ENCODE measurements at regions not wholly inside any gene's neighbourhood (a gene's known extent, or its start where the extent isn't known, plus 50 kb on each side); places are given as distances from the start of the nearest gene placed in this dataset.

DNA sequence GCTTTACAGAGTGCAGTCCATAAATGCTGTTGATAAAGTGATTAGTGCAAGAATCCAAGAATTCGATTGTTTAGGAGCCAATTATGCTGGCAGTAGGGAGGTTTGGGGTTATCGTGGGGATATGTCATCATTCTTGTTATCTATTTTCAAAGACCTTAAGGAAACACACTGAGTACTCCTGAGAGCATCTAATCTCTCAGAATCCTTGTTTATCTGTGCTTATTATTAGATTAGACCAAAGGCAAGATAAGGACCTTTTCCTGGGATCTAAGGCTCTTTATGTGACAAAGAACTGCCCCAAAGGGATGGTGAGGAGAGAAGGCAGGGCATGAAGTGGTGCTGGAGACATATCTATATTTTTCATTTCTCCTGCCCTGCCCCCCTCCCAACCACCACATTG lies 139.1 kb downstream of the TSEN15 start:
- WGBS (ENCODE audit: extremely low coverage, insufficient read length, low lambda C conversion rate): no CpG with 5 or more reads among the region's 2 CpGs
- H4K91ac ChIP-seq (ENCODE audit: insufficient read length, low read depth, low read length): no peak overlapping the region

More for the DNA sequence above, 139.1 kb downstream of the TSEN15 start:
- no peak overlapping the region for H3K4ac ChIP-seq (ENCODE audit: low read depth, low read length)
- H3K9me3 Mint-ChIP-seq: no peaks in the 10 kb centered on the region; a peak in 1 of 5 replicates
- H3K9ac ChIP-seq (ENCODE audit: extremely low read depth, insufficient read length, low read length): no peak overlapping the region
- no peak overlapping the region for H2BK12ac ChIP-seq (ENCODE audit: insufficient read length, low read depth, low read length)
- H2BK5ac ChIP-seq (ENCODE audit: insufficient read length, low read length): no peak overlapping the region
- no peak overlapping the region for H3K18ac ChIP-seq (ENCODE audit: insufficient read length, low read depth, low read length)
- H3K4me1 ChIP-seq (ENCODE audit: insufficient read depth, low read length): no peaks in the 10 kb centered on the region
- H3K4me3 Mint-ChIP-seq: no peak overlapping the region
- H2AK5ac ChIP-seq (ENCODE audit: insufficient read length, low read length): no peak overlapping the region
- TF ChIP-seq CTCF (conservative IDR thresholded peaks at IDR 0.05): no peak
- H2BK15ac ChIP-seq (ENCODE audit: low read depth, low read length): no peak overlapping the region
- H4K8ac ChIP-seq (replicated peaks; ENCODE audit: insufficient read length, low read depth, low read length): no peak overlapping the region
- H3K9me3 ChIP-seq (ENCODE audit: control insufficient read depth, low read depth, low read length): no peaks in the 10 kb centered on the region
- H4K5ac ChIP-seq (ENCODE audit: insufficient read length, low read depth, low read length): no peak overlapping the region
- no peak overlapping the region for H3K4me2 ChIP-seq (ENCODE audit: insufficient read depth, insufficient read length, low read length)
- no peak overlapping the region for H3K14ac ChIP-seq (ENCODE audit: insufficient read depth, low read length)
- H3K27me3 Mint-ChIP-seq (ENCODE audit: low read depth): peaks cover 2% of the 10 kb centered on the region; the same call in 1 of the 2 replicates
- peaks cover 0 to 6% of the 10 kb centered on the region in 2 experiments; a peak in 1 of 4 replicates for H3K4me1 Mint-ChIP-seq
- no peaks in the 10 kb centered on the region for H3K27me3 ChIP-seq (ENCODE audit: insufficient read depth, low read length)
- H3K23ac ChIP-seq (ENCODE audit: insufficient read length, low read depth, low read length): no peak overlapping the region
- no peak overlapping the region for H3T11ph ChIP-seq (ENCODE audit: low read length)
- H3K79me2 ChIP-seq (ENCODE audit: insufficient read depth, low read length): no peaks in the 10 kb centered on the region
- H2AFZ ChIP-seq (ENCODE audit: low read length): no peak overlapping the region
- H4K20me1 ChIP-seq (ENCODE audit: control insufficient read depth, insufficient read depth, insufficient read length): no peaks in the 10 kb centered on the region
- H3K36me3 Mint-ChIP-seq (ENCODE audit: insufficient read depth in 1 of 3, low read depth in 3 of 3): no peaks in the 10 kb centered on the region
- H3K79me1 ChIP-seq (ENCODE audit: insufficient read depth, low read depth, low read length, poor library complexity, severe bottlenecking): no peaks in the 10 kb centered on the region
- no peak for DNase-seq
- no peak overlapping the region for H2BK120ac ChIP-seq (ENCODE audit: low read depth, low read length, poor library complexity, severe bottlenecking)
- no peak overlapping the region for H3K56ac ChIP-seq (ENCODE audit: insufficient read length, low read depth, low read length)
- H2BK20ac ChIP-seq (ENCODE audit: low read depth, low read length, poor library complexity, severe bottlenecking): no peak overlapping the region
- peak overlapping the region in 1 of 3 experiments; percentile 78; a peak in 1 of 7 replicates for H3K27ac Mint-ChIP-seq
- H3K27ac ChIP-seq (ENCODE audit: insufficient read length, low read depth, low read length): no peak overlapping the region
- no peaks in the 10 kb centered on the region for H3K23me2 ChIP-seq (ENCODE audit: insufficient read length, low read depth, low read length, poor library complexity, severe bottlenecking)
